Vagina (tissue), 2 donors: ENCODE measurements at regions not wholly inside any gene's neighbourhood (a gene's known extent, or its start where the extent isn't known, plus 50 kb on each side); places are given as distances from the start of the nearest gene placed in this dataset.

Experiments used
- DNase-seq, 2 donors: peaks; one replicate each; pipeline ENCODE4 v3.0.0-alpha.2; 2017; ENCODE audit errors: extremely low spot score in 2 of 2
- H3K27ac ChIP-seq: fragments of 200-600 bp; sonication (generic); one replicate; pipeline ENCODE4 v1.5.1; 2019
- H3K27me3 ChIP-seq: fragments of 200-600 bp; sonication (generic); one replicate; pipeline ENCODE4 v1.5.1; 2019
- H3K36me3 ChIP-seq, 2 donors: fragments of 200-600 bp; sonication (generic); one replicate each; pipeline ENCODE4 v1.5.1; 2017 to 2019
- H3K4me1 ChIP-seq: fragments of 200-600 bp; sonication (generic); one replicate; pipeline ENCODE4 v1.5.1; 2019
- H3K4me3 ChIP-seq, 2 donors: fragments of 200-600 bp; sonication (generic); 1 replicate in 1 of 2; 2 replicates in 1 of 2; pipeline ENCODE4 v1.5.1; 2016 to 2019
- H3K9me3 ChIP-seq: fragments of 200-600 bp; sonication (generic); one replicate; pipeline ENCODE4 v1.5.1; 2019
- POLR2A ChIP-seq, 2 donors: fragments of 450-650 bp; IDR thresholded peaks; one replicate each; pipeline ENCODE4 v1.6.1; 2017; ENCODE audit warnings: antibody characterized with exemption in 2 of 2, mild to moderate bottlenecking in 2 of 2, moderate library complexity in 2 of 2
- POLR2AphosphoS5 ChIP-seq, 2 donors: sonication (generic); formaldehyde crosslinking; IDR thresholded peaks; one replicate each; pipeline ENCODE4 v1.9.0; 2017; ENCODE audit warnings: antibody characterized with exemption in 2 of 2, mild to moderate bottlenecking in 2 of 2, low read depth in 1 of 2; ENCODE audit not compliant: insufficient read depth in 1 of 2
- intact Hi-C: fragments of 100-400 bp; cut with DNase I; formaldehyde crosslinking; loops from one replicate; pipeline ENCODE4 v1.15.1; 2023
- TF ChIP-seq, protein P1 (sequence below), 3 experiments: fragments of 450-650 bp in 2 of 3; fragments of 200-600 bp in 1 of 3; sonication (generic) in 1 of 3; IDR thresholded peaks; one replicate each; pipeline ENCODE4 v1.5.1; 2017 to 2019; ENCODE audit warnings: antibody characterized with exemption in 3 of 3, mild to moderate bottlenecking in 2 of 3, moderate library complexity in 2 of 3

DNA sequence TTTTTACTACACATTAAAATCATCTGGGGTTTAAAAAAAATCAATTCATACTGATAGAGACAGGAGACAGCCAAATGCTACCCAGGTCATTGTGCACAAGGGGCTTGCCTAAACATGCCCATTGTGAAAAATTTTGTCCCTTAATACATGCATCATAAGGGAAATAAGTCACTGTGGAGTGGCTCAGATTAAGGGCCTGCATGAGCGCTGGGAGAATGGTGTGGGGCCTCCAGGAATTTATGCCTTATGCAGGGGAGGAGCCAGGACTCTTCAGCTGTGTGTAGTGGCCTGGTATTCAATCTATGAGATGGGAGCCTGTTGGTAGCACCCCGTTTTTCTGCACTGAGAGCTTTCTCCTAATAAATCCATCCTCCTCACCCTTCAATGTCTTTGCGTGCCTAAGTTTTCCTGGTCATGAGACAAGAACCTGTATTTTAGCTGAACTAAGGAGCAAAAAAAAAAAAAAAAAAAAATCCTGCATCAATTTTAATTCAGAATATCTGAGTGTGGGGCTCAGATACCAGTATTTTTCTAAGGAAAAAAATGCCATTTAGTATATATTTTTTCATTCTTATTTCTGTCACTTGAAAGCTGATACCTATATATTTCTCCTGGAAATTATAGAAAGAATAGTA, 997.6 kb upstream of the ATXN8OS start:
- Histone ChIP-seq H3K4me3 (no peak overlapping the region), H3K27ac (no peak overlapping the region), H3K27me3 (no peaks in the 10 kb centered on the region), H3K4me1 (no peaks in the 10 kb centered on the region), H3K36me3 (no peaks in the 10 kb centered on the region), H3K9me3 (peaks cover 5% of the 10 kb centered on the region)
- DNase-seq: no peak
- TF ChIP-seq, protein P1, sequence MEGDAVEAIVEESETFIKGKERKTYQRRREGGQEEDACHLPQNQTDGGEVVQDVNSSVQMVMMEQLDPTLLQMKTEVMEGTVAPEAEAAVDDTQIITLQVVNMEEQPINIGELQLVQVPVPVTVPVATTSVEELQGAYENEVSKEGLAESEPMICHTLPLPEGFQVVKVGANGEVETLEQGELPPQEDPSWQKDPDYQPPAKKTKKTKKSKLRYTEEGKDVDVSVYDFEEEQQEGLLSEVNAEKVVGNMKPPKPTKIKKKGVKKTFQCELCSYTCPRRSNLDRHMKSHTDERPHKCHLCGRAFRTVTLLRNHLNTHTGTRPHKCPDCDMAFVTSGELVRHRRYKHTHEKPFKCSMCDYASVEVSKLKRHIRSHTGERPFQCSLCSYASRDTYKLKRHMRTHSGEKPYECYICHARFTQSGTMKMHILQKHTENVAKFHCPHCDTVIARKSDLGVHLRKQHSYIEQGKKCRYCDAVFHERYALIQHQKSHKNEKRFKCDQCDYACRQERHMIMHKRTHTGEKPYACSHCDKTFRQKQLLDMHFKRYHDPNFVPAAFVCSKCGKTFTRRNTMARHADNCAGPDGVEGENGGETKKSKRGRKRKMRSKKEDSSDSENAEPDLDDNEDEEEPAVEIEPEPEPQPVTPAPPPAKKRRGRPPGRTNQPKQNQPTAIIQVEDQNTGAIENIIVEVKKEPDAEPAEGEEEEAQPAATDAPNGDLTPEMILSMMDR (IDR thresholded peaks at IDR 0.05): no peak
- TF ChIP-seq POLR2A (IDR thresholded peaks at IDR 0.05) (no peak), POLR2AphosphoS5 (IDR thresholded peaks at IDR 0.05; ENCODE audit: insufficient read depth in 1 of 2, low read depth in 1 of 2) (no peak)
- intact Hi-C loops: no loop called here

DNA sequence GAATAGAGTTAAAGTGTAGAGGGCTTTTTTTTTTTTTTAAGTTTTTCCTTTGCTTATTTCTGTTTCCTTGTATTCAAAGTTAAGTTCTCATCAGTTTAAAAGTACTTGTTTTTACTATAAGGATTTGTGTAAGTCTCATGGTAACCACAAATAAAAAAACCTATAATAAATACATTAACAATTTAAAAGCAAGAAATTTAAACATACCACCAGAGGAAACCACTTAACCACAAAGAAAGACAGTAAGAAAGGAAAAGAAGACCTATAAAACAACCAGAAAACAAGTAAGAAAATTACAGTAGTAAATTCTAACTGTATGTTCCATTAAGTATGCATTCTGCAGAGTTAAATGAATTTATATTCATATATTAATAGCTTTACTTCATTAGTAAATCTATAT, 999.1 kb upstream of the ATXN8OS start:
- no peak overlapping the region for H3K27ac ChIP-seq
- no peak overlapping the region for H3K4me3 ChIP-seq
- H3K27me3 ChIP-seq: no peaks in the 10 kb centered on the region
- no peak for DNase-seq
- H3K4me1 ChIP-seq: no peaks in the 10 kb centered on the region
- intact Hi-C loops: no loop called here
- no peaks in the 10 kb centered on the region for H3K36me3 ChIP-seq
- H3K9me3 ChIP-seq: peaks cover 5% of the 10 kb centered on the region
- no peak for TF ChIP-seq POLR2AphosphoS5 (IDR thresholded peaks at IDR 0.05; ENCODE audit: insufficient read depth in 1 of 2, low read depth in 1 of 2)
- TF ChIP-seq, protein P1 (IDR thresholded peaks at IDR 0.05): no peak
- no peak for TF ChIP-seq POLR2A (IDR thresholded peaks at IDR 0.05)

DNA sequence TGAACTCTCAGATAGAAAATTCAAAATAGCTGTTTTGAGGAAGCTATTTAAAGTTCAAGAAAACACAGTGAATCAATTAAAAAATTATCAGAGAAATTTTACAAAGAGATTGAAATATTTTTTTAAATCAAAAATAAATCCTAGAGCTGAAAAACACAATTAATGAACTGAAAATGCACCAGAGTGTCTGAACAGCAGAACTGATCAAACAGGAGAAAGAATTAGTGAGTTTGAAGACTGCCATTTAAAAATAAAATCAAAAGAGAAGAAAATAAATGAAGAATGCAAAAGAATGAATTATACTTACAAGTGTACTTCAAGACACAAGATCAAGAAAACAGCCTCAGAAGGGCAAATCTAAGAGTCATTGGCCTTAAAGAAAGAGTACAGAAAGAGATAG, 1000.2 kb upstream of the ATXN8OS start:
- Histone ChIP-seq H3K27me3 (no peaks in the 10 kb centered on the region), H3K36me3 (no peaks in the 10 kb centered on the region), H3K27ac (no peak overlapping the region), H3K4me3 (no peak overlapping the region), H3K9me3 (peaks cover 5% of the 10 kb centered on the region), H3K4me1 (no peaks in the 10 kb centered on the region)
- intact Hi-C loops: no loop called here
- TF ChIP-seq POLR2A (IDR thresholded peaks at IDR 0.05): no peak
- TF ChIP-seq POLR2AphosphoS5 (IDR thresholded peaks at IDR 0.05; ENCODE audit: insufficient read depth in 1 of 2, low read depth in 1 of 2): no peak
- TF ChIP-seq, protein P1 (IDR thresholded peaks at IDR 0.05): no peak
- no peak for DNase-seq

DNA sequence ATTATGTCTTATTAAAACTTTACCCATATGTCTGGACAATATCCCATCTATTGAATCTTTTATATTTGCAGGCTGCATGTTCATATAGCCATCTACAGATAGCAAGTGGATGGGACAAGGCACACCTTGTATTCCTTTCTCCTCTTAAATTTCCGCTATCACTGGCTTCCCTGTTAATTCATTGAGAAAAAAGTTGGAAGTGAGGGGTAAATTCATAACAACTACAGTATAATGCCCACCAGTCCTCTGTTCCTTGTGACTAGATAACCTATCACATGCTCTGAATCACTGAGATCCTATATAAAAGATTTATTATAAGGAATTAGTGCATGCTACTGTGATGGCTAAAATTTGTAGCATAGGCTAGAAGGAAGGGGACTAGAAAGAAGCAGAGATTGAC, 1005.8 kb upstream of the ATXN8OS start:
- Histone ChIP-seq H3K36me3 (no peaks in the 10 kb centered on the region), H3K4me1 (no peaks in the 10 kb centered on the region), H3K27ac (no peak overlapping the region), H3K27me3 (no peaks in the 10 kb centered on the region), H3K4me3 (no peak overlapping the region), H3K9me3 (peaks cover 2% of the 10 kb centered on the region)
- intact Hi-C loops: no loop called here
- no peak for DNase-seq
- TF ChIP-seq, protein P1 (IDR thresholded peaks at IDR 0.05): no peak
- TF ChIP-seq POLR2A (IDR thresholded peaks at IDR 0.05) (no peak), POLR2AphosphoS5 (IDR thresholded peaks at IDR 0.05; ENCODE audit: insufficient read depth in 1 of 2, low read depth in 1 of 2) (no peak)

DNA sequence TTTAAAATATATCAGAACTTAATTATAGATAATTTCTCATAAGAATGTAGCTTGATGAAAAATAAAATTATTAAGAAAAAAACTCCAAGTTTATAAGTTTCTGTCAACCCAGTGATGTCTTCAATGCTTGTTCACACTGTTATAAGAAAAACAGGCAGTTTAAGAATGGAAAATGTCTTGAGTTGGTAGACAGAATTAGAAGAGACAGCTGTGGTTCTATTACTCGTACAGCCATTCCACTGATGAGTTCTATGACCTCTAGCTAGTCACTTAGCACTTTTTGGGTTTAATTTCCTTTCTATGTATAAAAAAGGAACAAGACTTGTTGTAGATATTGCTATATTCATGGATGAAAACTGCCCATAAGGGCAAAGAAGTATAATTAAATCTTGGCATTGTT, 1013.1 kb upstream of the ATXN8OS start:
- Histone ChIP-seq H3K27me3 (no peaks in the 10 kb centered on the region), H3K36me3 (no peaks in the 10 kb centered on the region), H3K4me3 (no peak overlapping the region), H3K4me1 (no peaks in the 10 kb centered on the region), H3K27ac (no peak overlapping the region), H3K9me3 (no peaks in the 10 kb centered on the region)
- intact Hi-C loops: no loop called here
- TF ChIP-seq POLR2A (IDR thresholded peaks at IDR 0.05): no peak
- TF ChIP-seq POLR2AphosphoS5 (IDR thresholded peaks at IDR 0.05; ENCODE audit: insufficient read depth in 1 of 2, low read depth in 1 of 2): no peak
- TF ChIP-seq, protein P1 (IDR thresholded peaks at IDR 0.05): no peak
- DNase-seq: no peak
